Fibroblast of gingiva (primary cell): ENCODE measurements at regions not wholly inside any gene's neighbourhood (a gene's known extent, or its start where the extent isn't known, plus 50 kb on each side); places are given as distances from the start of the nearest gene placed in this dataset.
"Not testable (repeated sequence)": the region's sequence is repeated elsewhere in the genome, so short reads cannot be mapped to it uniquely, and the experiment has no call there.

Experiments
- DNase-seq: peaks from one replicate; pipeline ENCODE4 v3.0.0-alpha.2; 2011; ENCODE audit warnings: low read depth

GRCh38 chr14:85009506-85009905 lies 520.4 kb upstream of the FLRT2 start:
- DNase-seq: no peak

DNA sequence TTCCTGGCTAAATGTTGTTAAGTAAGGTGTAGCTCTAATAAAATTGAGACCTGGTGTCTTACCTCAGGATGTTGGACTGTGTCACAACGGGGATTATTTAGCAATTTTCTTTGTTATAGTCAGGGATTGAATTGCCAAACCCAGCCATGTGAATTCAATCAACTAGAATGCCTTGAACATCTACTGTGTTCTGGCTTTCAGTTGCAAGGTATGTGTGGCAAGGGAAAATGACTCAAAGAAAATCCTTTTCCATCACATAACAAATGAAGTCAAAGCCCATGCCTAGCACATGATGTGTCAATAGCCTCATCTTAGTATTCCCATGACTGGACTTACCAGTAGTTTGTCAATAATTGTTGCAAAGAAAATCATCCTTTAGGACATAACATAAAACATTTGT lies 519.8 kb upstream of the FLRT2 start:
- peak; percentile 12 for DNase-seq

GRCh38 chr14:85016496-85016895 lies 513.4 kb upstream of the FLRT2 start:
- no peak for DNase-seq

- DNase-seq: not testable (repeated sequence)
These were observed 506.1 kb upstream of the FLRT2 start for GRCh38 chr14:85023866-85024265.

- no peak for DNase-seq
These were observed 505.0 kb upstream of the FLRT2 start for GRCh38 chr14:85024931-85025330.

DNA sequence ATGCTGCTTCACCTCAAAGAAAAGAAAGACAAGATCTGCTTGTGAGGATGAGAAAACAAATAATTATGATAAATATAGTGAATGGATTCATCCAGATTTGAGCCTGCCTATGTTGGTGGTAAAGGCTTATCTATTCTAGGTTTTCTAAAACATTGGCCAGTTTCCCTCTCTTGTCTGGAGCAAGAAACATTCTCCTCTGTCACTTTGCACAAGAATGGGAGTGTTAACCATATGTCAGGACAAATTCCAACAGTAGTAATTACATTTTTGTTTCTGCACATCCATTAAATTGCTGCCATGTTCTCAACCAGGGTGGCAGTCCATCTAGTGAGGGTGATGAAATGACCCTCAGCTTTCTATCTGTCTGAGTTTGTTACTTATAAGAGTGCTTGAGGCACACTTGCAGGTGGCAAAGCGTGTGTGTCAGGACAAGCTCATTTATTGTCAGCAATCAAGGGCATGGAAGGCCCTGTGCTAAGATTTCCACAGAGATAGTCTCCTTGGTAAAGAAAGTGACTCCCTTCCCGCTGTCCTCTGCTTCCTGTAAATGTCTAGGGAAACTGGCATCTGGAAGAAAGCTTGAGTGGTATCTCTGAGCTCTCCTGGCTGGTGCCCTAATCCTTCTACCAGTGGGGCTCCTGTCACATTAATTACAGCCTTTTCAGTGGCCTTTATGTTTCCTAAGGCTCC lies 502.1 kb upstream of the FLRT2 start:
- DNase-seq: no peak

- no peak for DNase-seq
These were observed 492.5 kb upstream of the FLRT2 start for GRCh38 chr14:85037411-85037810.

DNA sequence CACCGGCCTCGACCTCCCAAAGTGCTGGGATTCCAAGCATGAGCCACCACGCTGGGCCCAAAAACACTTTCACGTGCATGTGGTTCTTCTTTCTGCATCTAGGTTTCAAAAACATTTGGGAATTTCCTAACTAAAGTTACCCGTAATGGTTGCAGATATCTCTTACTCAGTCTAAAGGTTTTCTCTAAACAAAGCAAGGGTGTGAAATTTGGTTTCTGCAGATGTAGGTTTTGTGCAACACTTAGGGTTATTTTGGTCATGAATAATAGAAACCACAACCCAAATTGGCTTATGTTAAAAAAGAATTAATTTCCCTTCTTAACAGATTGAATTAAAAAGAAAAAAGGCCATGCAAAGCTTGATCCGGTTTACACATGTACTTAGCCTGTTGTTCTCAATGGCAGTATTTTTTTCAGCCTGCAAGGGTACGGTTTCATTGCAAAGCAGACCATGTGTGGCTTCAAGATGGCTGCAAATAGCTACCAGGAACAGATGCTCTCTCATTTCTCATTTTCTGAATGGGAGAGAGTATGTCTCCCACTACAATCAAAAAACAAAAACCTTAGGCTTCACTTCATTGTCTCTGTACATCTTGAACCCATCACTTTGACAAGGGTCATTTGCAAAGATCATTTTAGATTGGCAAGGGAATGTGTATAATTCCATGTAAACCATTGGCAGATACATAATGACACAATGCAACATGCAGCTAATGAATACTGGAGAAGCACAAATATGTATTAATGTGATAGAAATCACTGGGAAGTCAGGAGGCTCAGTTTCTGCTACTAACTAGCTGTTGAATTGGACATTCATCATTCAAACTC lies 491.2 kb upstream of the FLRT2 start:
- DNase-seq: no peak

DNA sequence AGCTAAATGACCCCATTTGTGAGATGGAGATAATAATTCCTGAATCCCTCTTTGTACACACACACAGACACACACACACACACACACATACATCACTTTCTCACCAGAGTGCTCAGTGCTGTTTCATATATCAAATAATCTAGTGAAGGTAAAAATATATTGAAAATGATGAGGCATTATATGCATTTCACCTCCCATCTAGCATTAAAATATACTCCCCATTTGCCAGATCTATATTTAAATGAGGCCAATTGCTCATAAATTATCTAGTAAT lies 490.7 kb upstream of the FLRT2 start:
- no peak for DNase-seq

DNA sequence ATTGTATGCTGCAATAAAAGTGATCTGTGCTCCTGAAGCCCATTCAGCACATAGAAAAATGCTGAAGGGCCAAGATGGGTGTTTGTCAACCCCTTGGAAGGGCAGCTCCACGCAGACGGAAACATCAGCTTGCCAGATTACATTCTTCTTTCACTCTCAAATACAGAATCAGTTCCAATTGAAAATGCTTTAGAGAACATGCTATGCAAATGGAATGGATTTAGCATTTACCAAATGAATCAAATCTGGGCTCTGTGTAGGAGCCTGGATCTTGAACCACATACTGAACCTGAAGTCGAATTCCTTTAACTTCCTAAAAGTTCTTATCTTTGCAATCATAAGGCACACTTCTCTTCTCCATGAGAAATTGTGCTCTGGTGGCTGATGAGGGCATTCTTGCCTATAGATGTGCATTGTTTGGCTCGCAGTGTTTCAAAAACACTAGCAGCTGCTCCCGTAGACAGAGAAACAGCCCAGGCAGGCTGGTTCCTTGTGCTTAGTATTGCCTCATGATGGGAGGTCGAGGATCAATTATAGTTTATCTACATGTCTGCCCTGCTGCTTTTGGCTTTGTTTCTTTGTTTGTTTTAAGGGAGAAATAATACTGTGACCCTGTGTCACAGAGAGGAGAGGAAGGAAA lies 489.8 kb upstream of the FLRT2 start:
- no peak for DNase-seq

DNA sequence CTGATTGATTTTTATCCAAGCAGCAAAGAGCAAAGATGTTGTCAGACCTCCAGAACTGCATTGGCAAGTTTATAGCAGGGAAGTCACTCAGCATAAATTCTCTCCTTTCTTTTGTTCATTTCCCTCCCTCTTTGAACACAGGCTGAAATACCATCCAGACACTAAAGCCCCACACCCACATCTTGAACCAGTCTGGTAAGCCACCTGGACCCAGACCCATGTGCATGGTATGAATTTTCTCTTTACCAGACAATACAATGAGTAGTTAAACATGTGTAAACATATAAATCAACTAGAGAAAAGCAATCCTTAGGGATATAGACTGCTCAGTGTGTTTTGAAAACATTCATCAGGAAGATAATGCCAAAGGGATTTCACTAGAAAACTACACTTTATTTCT lies 488.3 kb upstream of the FLRT2 start:
- DNase-seq: no peak

- DNase-seq: no peak
These were observed 487.6 kb upstream of the FLRT2 start for GRCh38 chr14:85042301-85042700.

DNA sequence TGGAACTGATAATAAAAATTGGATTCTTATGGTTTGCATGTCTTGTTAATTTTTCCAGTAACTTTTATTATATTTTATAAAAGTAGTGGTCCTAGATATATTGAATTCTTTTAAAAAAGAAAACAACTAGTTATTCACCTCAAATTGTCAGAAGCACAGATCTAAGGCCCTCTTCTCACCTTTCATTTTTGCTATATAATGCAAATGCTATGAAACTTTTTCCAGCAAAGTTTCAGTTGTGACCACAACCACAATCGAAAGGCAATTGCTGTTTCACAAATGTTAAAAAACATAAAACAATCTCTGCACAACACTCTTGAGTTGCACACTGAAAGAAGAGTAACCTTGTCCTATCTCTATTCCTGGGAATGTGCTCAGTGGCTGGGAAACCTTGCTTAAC lies 479.8 kb upstream of the FLRT2 start:
- DNase-seq: no peak

GRCh38 chr14:85052646-85053045 lies 477.3 kb upstream of the FLRT2 start:
- DNase-seq: no peak

DNA sequence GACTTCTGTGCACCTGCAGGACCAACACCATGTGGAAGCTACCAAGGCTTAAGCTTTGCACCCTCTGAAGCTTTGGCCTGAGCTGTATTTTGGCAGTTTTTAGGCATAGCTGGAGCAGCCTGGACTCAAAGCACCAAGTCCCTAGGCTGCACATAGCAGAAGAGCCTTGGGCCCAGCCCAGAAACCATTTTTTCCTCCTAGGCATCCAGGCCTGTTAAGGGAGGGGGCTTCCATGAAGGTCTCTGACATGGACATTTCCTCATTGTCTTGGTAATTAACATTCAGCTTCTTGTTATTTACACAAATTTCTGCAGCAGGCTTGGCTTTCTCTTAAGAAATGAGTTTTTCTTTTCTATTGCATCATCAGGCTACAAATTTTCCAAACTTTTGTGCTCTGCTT lies 475.8 kb upstream of the FLRT2 start:
- no peak for DNase-seq

DNA sequence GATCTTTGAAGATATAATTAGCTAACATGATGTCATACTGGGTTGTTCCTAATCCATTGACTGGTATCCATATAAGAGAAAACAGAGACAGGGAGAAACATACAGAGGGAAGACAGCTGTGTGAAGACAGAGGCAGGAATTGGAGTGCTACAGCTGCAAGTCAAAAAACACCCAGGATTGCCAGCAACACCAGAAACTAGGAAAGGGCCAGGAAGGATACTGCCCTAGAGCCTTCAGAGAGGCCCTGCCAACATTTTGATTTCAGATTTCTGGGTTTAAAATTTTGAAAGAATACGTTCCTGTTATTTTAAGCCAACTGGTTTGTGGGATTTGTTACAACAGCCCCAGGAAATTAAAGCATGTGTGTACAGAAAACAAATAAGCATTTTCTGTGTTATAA lies 473.7 kb upstream of the FLRT2 start:
- peak; percentile 12 for DNase-seq

GRCh38 chr14:85057221-85057620 lies 472.7 kb upstream of the FLRT2 start:
- DNase-seq: no peak

DNA sequence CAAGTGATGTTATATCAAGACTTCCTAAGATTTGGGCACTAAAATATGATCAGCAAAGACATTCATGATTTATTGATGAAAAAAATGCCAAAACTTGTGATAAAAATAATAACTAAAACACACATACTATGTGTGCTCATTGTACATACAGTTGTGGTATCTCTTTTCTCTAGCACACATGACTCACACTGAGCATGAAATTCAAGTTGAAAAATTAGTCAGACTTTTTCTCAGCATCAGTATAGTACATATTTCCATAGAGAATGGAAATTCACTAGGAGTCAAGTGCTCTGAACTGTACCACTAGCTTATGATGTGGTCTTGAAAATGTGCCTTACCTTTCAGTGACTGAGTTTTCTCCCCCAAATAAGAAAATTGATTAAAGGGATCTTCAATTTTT lies 471.8 kb upstream of the FLRT2 start:
- no peak for DNase-seq

DNA sequence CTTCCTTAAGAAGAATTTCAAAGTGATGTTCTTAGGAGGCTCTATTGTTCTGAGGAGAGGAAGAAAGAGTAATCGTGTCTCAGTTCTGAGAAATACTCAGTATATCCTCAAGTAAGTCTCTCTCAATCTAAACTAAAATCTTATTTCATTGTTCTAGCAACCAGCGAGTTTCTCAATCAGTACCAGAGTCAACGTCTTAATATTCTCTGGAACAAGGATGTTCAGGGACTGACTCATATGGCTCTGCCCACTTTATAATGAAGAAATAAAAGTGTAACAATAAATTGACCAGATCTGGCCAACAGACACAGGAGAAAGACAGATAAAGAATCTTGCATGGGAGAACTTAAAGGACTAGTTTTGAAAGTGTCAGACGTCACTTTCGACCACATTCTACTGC lies 469.8 kb upstream of the FLRT2 start:
- DNase-seq: peak; percentile 36

- DNase-seq: no peak
These were observed 468.7 kb upstream of the FLRT2 start for GRCh38 chr14:85061256-85061655.

GRCh38 chr14:85063747-85064146 lies 466.2 kb upstream of the FLRT2 start:
- no peak for DNase-seq

- DNase-seq: no peak
These were observed 458.5 kb upstream of the FLRT2 start for GRCh38 chr14:85071447-85071846.

DNA sequence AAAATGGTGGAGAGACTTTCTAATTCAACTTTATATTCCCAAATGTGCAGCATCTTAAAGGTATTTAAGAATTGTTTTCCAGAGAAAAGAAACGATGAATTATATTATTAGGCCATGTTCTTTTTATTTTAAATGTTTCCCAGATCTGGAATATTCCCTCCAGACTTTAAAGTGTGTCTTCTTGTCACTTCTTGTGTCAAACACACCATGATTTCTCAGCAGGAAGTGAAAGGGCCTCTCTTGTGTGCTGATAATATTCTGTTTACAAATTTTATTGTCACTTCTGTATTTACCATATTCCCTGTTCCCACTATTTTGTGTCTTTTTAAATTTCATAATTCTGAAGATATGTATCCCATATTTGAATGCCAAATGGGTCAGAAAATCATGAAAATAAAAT lies 455.0 kb upstream of the FLRT2 start:
- DNase-seq: no peak
